HepG2 (cell line): ENCODE measurements at regions not wholly inside any gene's neighbourhood (a gene's known extent, or its start where the extent isn't known, plus 50 kb on each side); places are given as distances from the start of the nearest gene placed in this dataset.

Experiments used
- ATAC-seq: fragments of 200-7000 bp; cut with Tn5 transposase; 3 replicates; pipeline ENCODE4 v1.9.1; 2020; ENCODE audit warnings: mild to moderate bottlenecking, moderate library complexity
- BruUV-seq: library from RNA; stranded (reverse); fragments of 400-500 nt; replicated peaks from 2 replicates; lab custom pipeline; 2021; lab: Mats Ljungman, UMichigan
- CTCF ChIA-PET: fragments of 300-600 bp; formaldehyde crosslinking; extraction: SDS; loops from one replicate; lab custom pipeline; 2021; ENCODE audit warnings: low total read pairs, inconsistent platforms, low intra/inter-chr PET ratio; lab: Yijun Ruan, JAX
- POLR2A ChIA-PET: fragments of 350-600 bp; sonication (Branson Sonifier 250); formaldehyde crosslinking; loops from one replicate; lab custom pipeline; 2020; ENCODE audit warnings: antibody characterized with exemption, inconsistent platforms; lab: Yijun Ruan, JAX
- DNase-seq: peaks from one replicate; pipeline ENCODE4 v3.0.0-alpha.2; 2015; ENCODE audit warnings: low spot score
- FAIRE-seq: peaks from 3 replicates; lab custom pipeline; 2011; peaks lifted over from hg19 to GRCh38; lab: Jason Lieb, UNC
- H2AFZ ChIP-seq: one replicate; pipeline ENCODE4 v1.6.1; 2011; ENCODE audit warnings: low read length, inconsistent platforms
- H3K27ac ChIP-seq: fragments of 300-600 bp; 3 replicates; pipeline ENCODE4 v1.8.0; 2011; ENCODE audit warnings: mixed run types, mild to moderate bottlenecking, mixed read lengths, low read length, inconsistent platforms; ENCODE audit not compliant: insufficient read depth; ENCODE audit errors: extremely low read length
- H3K27me3 ChIP-seq, 2 experiments: fragments of 200-600 bp in 1 of 2; 2 replicates in 1 of 2; 3 replicates in 1 of 2; pipeline versions ENCODE4 v1.6.0 to v1.8.0; 2011; ENCODE audit warnings: low read length in 2 of 2, mild to moderate bottlenecking in 2 of 2, moderate library complexity in 2 of 2, inconsistent platforms in 1 of 2; ENCODE audit not compliant: insufficient read depth in 2 of 2, control insufficient read depth in 1 of 2
- H3K36me3 ChIP-seq, 2 experiments: fragments of 200-600 bp in 1 of 2; replicated peaks in 1 of 2; 2 replicates in 1 of 2; 3 replicates in 1 of 2; pipeline versions ENCODE4 v1.5.1 to v1.8.0; 2011; ENCODE audit warnings: low read length in 2 of 2, inconsistent platforms in 1 of 2; ENCODE audit not compliant: insufficient read depth in 2 of 2, control insufficient read depth in 1 of 2
- H3K4me1 ChIP-seq: 2 replicates; pipeline ENCODE4 v1.5.1; 2012; ENCODE audit warnings: low read length, inconsistent platforms; ENCODE audit not compliant: insufficient read depth
- H3K4me2 ChIP-seq: 2 replicates; pipeline ENCODE4 v1.6.0; 2011; ENCODE audit warnings: low read depth, low read length, inconsistent platforms
- H3K4me3 ChIP-seq, 3 experiments: fragments of 200-600 bp in 1 of 3; sonication (generic), shearing (Covaris generic) in 1 of 3; replicated peaks in 1 of 3; 2 replicates each; pipeline ENCODE4 v1.5.1; 2011 to 2016; ENCODE audit warnings: low read length in 3 of 3, inconsistent platforms in 2 of 3, low read depth in 2 of 3, mild to moderate bottlenecking in 2 of 3, control low read depth in 1 of 3, mixed read lengths in 1 of 3; ENCODE audit not compliant: insufficient read depth in 1 of 3
- H3K79me2 ChIP-seq: one replicate; pipeline ENCODE4 v1.6.1; 2011; ENCODE audit warnings: low read length, inconsistent platforms; ENCODE audit not compliant: insufficient read depth
- H3K9ac ChIP-seq: 2 replicates; pipeline ENCODE4 v1.6.0; 2011; ENCODE audit warnings: mild to moderate bottlenecking, low read depth, low read length, inconsistent platforms; ENCODE audit not compliant: insufficient read depth
- H3K9me3 ChIP-seq: 2 replicates; pipeline ENCODE4 v1.5.1; 2012; ENCODE audit warnings: mild to moderate bottlenecking, low read length
- H4K20me1 ChIP-seq: 2 replicates; pipeline ENCODE4 v1.6.0; 2011; ENCODE audit warnings: inconsistent platforms, mild to moderate bottlenecking, low read length, moderate library complexity; ENCODE audit not compliant: insufficient read depth
- ASH2L ChIP-seq: fragments of 300-600, 200-600 bp; sonication (generic); IDR thresholded peaks from 2 replicates; pipeline ENCODE4 v1.7.0; 2017; ENCODE audit warnings: low read depth, mild to moderate bottlenecking, moderate library complexity, mixed read lengths, low read length; ENCODE audit not compliant: insufficient read length
- TGIF2 ChIP-seq: IDR thresholded peaks from 2 replicates; pipeline ENCODE4 v1.6.1; 2016; ENCODE audit warnings: control low read depth, missing compliant biosample characterization
- WGBS: methylation state at CpG from one replicate; pipeline ENCODE4 v1.1.6; 2017; ENCODE audit warnings: low lambda C conversion rate; 5-methylcytosine and 5-hydroxymethylcytosine counted together
- in situ Hi-C: cut with HindIII; loops from 2 replicates; pipeline ENCODE4 v1.10.0; 2017; ENCODE audit warnings: low pct_unique_long_range_greater_than_20kb; ENCODE audit not compliant: extremely low pct_ligation_motif_present
- intact Hi-C: fragments of 100-400 bp; cut with micrococcal nuclease; formaldehyde crosslinking; loops from one replicate; pipeline ENCODE4 v1.10.0; 2022; ENCODE audit not compliant: unreplicated experiment
- TF ChIP-seq, protein P1 (sequence below), 2 experiments: sonication (generic) in 1 of 2; formaldehyde crosslinking in 1 of 2; IDR thresholded peaks; 2 replicates each; pipeline versions ENCODE4 v1.6.1 to v1.9.0; 2014 to 2022; ENCODE audit warnings: antibody characterized with exemption in 1 of 2, borderline replicate concordance in 1 of 2, inconsistent platforms in 1 of 2, low read depth in 1 of 2, missing genetic modification reagents in 1 of 2

DNA sequence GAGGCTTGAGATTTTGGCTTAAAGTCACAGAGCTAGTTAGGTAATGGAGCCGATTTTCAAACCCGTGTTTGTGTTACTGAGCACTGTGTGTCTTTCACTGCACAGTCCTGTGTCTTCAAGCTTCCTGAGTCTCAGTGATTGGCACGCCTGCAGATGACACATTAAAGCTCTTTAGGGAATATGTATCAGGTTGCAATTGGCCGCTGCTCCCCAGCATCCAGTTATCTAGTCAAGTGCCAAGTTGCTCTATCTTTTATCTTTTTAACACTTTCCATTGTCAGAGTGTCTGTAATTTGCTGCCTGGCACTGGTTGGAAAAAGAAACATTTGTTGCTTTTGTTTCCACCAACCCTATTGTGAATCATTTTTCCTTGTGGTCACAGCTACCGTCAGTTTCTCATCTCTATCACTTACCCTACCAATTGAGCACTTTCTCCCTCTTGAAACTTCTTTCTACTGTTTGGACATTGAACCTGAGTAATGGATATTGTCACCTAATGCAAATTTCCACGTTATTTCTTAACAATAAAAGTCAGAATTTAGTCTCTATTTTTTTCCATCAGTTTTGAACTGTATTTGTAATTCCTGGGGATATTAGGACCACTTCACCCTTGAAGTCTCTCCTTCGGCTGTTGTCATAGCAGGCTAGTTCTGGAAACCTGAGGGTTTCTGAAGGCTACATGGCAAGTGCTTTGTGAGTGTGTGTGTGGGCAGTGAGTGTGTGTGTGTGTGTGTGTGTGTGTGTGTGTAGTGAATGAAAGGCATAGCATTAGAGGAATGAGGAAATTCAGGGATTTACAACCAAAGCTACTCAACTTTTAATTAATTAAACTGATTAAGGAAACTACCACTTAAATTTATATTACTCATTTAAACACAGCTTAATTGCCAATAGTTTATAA, 274.3 kb downstream of the ISL1 start:
- in situ Hi-C loops = no loop called here
- POLR2A ChIA-PET = no interaction called here
- no peaks in the 10 kb centered on the region for H3K4me1 ChIP-seq
- no peak for TF ChIP-seq TGIF2 (CRISPR knock-in tag)
- TF ChIP-seq ASH2L = no peak
- TF ChIP-seq, protein P1, sequence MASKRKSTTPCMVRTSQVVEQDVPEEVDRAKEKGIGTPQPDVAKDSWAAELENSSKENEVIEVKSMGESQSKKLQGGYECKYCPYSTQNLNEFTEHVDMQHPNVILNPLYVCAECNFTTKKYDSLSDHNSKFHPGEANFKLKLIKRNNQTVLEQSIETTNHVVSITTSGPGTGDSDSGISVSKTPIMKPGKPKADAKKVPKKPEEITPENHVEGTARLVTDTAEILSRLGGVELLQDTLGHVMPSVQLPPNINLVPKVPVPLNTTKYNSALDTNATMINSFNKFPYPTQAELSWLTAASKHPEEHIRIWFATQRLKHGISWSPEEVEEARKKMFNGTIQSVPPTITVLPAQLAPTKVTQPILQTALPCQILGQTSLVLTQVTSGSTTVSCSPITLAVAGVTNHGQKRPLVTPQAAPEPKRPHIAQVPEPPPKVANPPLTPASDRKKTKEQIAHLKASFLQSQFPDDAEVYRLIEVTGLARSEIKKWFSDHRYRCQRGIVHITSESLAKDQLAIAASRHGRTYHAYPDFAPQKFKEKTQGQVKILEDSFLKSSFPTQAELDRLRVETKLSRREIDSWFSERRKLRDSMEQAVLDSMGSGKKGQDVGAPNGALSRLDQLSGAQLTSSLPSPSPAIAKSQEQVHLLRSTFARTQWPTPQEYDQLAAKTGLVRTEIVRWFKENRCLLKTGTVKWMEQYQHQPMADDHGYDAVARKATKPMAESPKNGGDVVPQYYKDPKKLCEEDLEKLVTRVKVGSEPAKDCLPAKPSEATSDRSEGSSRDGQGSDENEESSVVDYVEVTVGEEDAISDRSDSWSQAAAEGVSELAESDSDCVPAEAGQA (IDR thresholded peaks at IDR 0.05; ENCODE audit: low read depth) = no peak
- TF ChIP-seq, protein P1 (CRISPR knock-in tag; IDR thresholded peaks at IDR 0.05; ENCODE audit: borderline replicate concordance) = no peak
- TF ChIP-seq, all 625 proteins: peak for 0
- Histone ChIP-seq H3K36me3 (no peaks in the 10 kb centered on the region), H3K27me3 (no peaks in the 10 kb centered on the region), H3K4me3 (no peak overlapping the region), H3K9ac (no peak overlapping the region), H3K27ac (no peak overlapping the region), H3K9me3 (no peaks in the 10 kb centered on the region), H2AFZ (no peak overlapping the region), H3K79me2 (no peaks in the 10 kb centered on the region), H4K20me1 (no peaks in the 10 kb centered on the region), H3K4me2 (no peak overlapping the region)
- FAIRE-seq (no peak), DNase-seq (no peak), ATAC-seq (no peak)
- CTCF ChIA-PET = no interaction called here
- no TSS peak for BruUV-seq
- WGBS = 4% methylated on average over 7 of the region's 7 CpGs
- intact Hi-C loops = no loop called here
